ENCODE measurements at regions not wholly inside any gene's neighbourhood (a gene's known extent, or its start where the extent isn't known, plus 50 kb on each side); places are given as distances from the start of the nearest gene placed in this dataset.

- TF ChIP-seq, protein P1, sequence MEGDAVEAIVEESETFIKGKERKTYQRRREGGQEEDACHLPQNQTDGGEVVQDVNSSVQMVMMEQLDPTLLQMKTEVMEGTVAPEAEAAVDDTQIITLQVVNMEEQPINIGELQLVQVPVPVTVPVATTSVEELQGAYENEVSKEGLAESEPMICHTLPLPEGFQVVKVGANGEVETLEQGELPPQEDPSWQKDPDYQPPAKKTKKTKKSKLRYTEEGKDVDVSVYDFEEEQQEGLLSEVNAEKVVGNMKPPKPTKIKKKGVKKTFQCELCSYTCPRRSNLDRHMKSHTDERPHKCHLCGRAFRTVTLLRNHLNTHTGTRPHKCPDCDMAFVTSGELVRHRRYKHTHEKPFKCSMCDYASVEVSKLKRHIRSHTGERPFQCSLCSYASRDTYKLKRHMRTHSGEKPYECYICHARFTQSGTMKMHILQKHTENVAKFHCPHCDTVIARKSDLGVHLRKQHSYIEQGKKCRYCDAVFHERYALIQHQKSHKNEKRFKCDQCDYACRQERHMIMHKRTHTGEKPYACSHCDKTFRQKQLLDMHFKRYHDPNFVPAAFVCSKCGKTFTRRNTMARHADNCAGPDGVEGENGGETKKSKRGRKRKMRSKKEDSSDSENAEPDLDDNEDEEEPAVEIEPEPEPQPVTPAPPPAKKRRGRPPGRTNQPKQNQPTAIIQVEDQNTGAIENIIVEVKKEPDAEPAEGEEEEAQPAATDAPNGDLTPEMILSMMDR (IDR thresholded peaks at IDR 0.05): no peak
- TF ChIP-seq POLR2A (IDR thresholded peaks at IDR 0.05): no peak
Observed at GRCh38 chr4:10295301-10295700, 161.9 kb downstream of the ZNF518B start.

All from testis (tissue), 2 donors.